HepG2 (cell line): ENCODE measurements at regions not wholly inside any gene's neighbourhood (a gene's known extent, or its start where the extent isn't known, plus 50 kb on each side); places are given as distances from the start of the nearest gene placed in this dataset.

Source experiments
- TF ChIP-seq, protein P1 (sequence below): sonication (generic); formaldehyde crosslinking; IDR thresholded peaks from 2 replicates; pipeline ENCODE4 v1.5.0; 2020; ENCODE audit warnings: mild to moderate bottlenecking, missing genetic modification reagents
- TF ChIP-seq, protein P2 (sequence below): sonication (generic); formaldehyde crosslinking; IDR thresholded peaks from 2 replicates; pipeline ENCODE4 v1.5.0; 2020; ENCODE audit warnings: missing genetic modification reagents
- TF ChIP-seq, protein P3 (sequence below), 2 experiments: IDR thresholded peaks; 2 replicates each; pipeline ENCODE4 v1.6.1; 2011 to 2012; ENCODE audit warnings: low read length in 2 of 2, borderline replicate concordance in 1 of 2, low read depth in 1 of 2, mild to moderate bottlenecking in 1 of 2, moderate library complexity in 1 of 2

DNA sequence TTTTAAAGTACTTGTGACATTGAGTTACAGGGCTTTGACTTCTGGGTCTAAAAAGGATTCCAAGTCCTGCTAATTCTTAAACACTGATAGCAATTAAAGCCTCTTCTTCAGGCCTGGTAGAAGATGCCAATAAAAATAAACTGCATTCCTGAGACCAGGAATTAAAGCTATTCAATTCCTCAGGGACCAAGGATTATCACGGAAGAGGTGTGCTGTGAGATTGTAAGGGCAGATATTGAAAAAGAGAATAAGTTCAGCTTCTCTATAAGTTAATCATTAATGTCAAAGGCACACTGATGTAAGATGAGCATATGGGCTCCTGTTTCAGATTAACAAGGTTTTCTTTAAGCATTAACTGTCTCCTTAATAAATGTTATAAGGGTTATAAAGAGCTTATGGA, 611.3 kb downstream of the SI start:
- TF ChIP-seq, protein P1, sequence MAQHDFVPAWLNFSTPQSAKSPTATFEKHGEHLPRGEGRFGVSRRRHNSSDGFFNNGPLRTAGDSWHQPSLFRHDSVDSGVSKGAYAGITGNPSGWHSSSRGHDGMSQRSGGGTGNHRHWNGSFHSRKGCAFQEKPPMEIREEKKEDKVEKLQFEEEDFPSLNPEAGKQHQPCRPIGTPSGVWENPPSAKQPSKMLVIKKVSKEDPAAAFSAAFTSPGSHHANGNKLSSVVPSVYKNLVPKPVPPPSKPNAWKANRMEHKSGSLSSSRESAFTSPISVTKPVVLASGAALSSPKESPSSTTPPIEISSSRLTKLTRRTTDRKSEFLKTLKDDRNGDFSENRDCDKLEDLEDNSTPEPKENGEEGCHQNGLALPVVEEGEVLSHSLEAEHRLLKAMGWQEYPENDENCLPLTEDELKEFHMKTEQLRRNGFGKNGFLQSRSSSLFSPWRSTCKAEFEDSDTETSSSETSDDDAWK (CRISPR knock-in tag), result no peak
- TF ChIP-seq, protein P2, sequence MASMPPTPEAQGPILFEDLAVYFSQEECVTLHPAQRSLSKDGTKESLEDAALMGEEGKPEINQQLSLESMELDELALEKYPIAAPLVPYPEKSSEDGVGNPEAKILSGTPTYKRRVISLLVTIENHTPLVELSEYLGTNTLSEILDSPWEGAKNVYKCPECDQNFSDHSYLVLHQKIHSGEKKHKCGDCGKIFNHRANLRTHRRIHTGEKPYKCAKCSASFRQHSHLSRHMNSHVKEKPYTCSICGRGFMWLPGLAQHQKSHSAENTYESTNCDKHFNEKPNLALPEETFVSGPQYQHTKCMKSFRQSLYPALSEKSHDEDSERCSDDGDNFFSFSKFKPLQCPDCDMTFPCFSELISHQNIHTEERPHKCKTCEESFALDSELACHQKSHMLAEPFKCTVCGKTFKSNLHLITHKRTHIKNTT (CRISPR knock-in tag), result no peak
- TF ChIP-seq, protein P3, sequence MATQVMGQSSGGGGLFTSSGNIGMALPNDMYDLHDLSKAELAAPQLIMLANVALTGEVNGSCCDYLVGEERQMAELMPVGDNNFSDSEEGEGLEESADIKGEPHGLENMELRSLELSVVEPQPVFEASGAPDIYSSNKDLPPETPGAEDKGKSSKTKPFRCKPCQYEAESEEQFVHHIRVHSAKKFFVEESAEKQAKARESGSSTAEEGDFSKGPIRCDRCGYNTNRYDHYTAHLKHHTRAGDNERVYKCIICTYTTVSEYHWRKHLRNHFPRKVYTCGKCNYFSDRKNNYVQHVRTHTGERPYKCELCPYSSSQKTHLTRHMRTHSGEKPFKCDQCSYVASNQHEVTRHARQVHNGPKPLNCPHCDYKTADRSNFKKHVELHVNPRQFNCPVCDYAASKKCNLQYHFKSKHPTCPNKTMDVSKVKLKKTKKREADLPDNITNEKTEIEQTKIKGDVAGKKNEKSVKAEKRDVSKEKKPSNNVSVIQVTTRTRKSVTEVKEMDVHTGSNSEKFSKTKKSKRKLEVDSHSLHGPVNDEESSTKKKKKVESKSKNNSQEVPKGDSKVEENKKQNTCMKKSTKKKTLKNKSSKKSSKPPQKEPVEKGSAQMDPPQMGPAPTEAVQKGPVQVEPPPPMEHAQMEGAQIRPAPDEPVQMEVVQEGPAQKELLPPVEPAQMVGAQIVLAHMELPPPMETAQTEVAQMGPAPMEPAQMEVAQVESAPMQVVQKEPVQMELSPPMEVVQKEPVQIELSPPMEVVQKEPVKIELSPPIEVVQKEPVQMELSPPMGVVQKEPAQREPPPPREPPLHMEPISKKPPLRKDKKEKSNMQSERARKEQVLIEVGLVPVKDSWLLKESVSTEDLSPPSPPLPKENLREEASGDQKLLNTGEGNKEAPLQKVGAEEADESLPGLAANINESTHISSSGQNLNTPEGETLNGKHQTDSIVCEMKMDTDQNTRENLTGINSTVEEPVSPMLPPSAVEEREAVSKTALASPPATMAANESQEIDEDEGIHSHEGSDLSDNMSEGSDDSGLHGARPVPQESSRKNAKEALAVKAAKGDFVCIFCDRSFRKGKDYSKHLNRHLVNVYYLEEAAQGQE (IDR thresholded peaks at IDR 0.05; ENCODE audit: borderline replicate concordance in 1 of 2, low read depth in 1 of 2, low read length in 2 of 2), result no peak
